CD8-positive, alpha-beta memory T cell (primary cell): ENCODE measurements at regions not wholly inside any gene's neighbourhood (a gene's known extent, or its start where the extent isn't known, plus 50 kb on each side); places are given as distances from the start of the nearest gene placed in this dataset.

Experiments
- CTCF ChIA-PET: fragments of 350-600 bp; sonication (Branson Sonifier 250); formaldehyde crosslinking; loops from one replicate; lab custom pipeline; 2021; ENCODE audit warnings: antibody characterized with exemption; lab: Charles Lee
- POLR2A ChIA-PET: fragments of 350-600 bp; sonication (Branson Sonifier 250); formaldehyde crosslinking; loops from one replicate; lab custom pipeline; 2021; ENCODE audit warnings: antibody characterized with exemption; lab: Charles Lee
- DNase-seq, 5 donors: peaks; one replicate each; pipeline versions ENCODE4 v3.0.0 to v3.0.0-alpha.2; 2020 to 2022; ENCODE audit warnings: mixed read lengths in 1 of 5
- H3K27ac ChIP-seq: one replicate; pipeline ENCODE4 v1.7.0; 2013; ENCODE audit warnings: low read depth, mild to moderate bottlenecking, low read length, moderate library complexity
- H3K27me3 ChIP-seq: 2 replicates; pipeline ENCODE4 v1.7.0; 2013; ENCODE audit warnings: low read length, mild to moderate bottlenecking; ENCODE audit not compliant: insufficient read depth, poor library complexity, severe bottlenecking
- H3K36me3 ChIP-seq: 2 replicates; pipeline ENCODE4 v1.7.0; 2013; ENCODE audit warnings: mild to moderate bottlenecking, low read length, moderate library complexity; ENCODE audit not compliant: insufficient read depth
- H3K4me1 ChIP-seq: 2 replicates; pipeline ENCODE4 v1.7.0; 2013; ENCODE audit warnings: mild to moderate bottlenecking, low read length, moderate library complexity; ENCODE audit not compliant: insufficient read depth
- H3K4me3 ChIP-seq: 2 replicates; pipeline ENCODE4 v1.7.0; 2013; ENCODE audit warnings: mild to moderate bottlenecking, low read length
- H3K9me3 ChIP-seq: 2 replicates; pipeline ENCODE4 v1.7.0; 2013; ENCODE audit warnings: mild to moderate bottlenecking, low read length
- H3K27ac Mint-ChIP-seq, 8 donors: one replicate each; pipeline ENCODE4 v1.8.0; 2020 to 2021; ENCODE audit warnings: mixed read lengths in 8 of 8, mild to moderate bottlenecking in 6 of 8, inconsistent platforms in 3 of 8, moderate library complexity in 3 of 8
- H3K27me3 Mint-ChIP-seq, 2 donors: one replicate each; pipeline ENCODE4 v1.8.0; 2020 to 2021; ENCODE audit warnings: mixed read lengths in 2 of 2, mild to moderate bottlenecking in 1 of 2, moderate library complexity in 1 of 2
- H3K36me3 Mint-ChIP-seq, 3 donors: one replicate each; pipeline ENCODE4 v1.8.0; 2020 to 2021; ENCODE audit warnings: mixed read lengths in 3 of 3, inconsistent platforms in 1 of 3, mild to moderate bottlenecking in 1 of 3
- H3K4me1 Mint-ChIP-seq, 3 donors: one replicate each; pipeline ENCODE4 v1.8.0; 2020 to 2021; ENCODE audit warnings: mixed read lengths in 3 of 3, inconsistent platforms in 1 of 3, mild to moderate bottlenecking in 1 of 3
- H3K4me3 Mint-ChIP-seq, 7 donors: one replicate each; pipeline ENCODE4 v1.8.0; 2020 to 2021; ENCODE audit warnings: mixed read lengths in 7 of 7, mild to moderate bottlenecking in 6 of 7, moderate library complexity in 4 of 7, inconsistent platforms in 2 of 7
- H3K9me3 Mint-ChIP-seq, 5 donors: one replicate each; pipeline ENCODE4 v1.8.0; 2020 to 2022; ENCODE audit warnings: mixed read lengths in 5 of 5, mild to moderate bottlenecking in 3 of 5, moderate library complexity in 2 of 5, inconsistent platforms in 1 of 5

- Mint-ChIP-seq H3K27me3 (no peaks in the 10 kb centered on the region), H3K9me3 (peaks cover 0 to 6% (median 0%) of the 10 kb centered on the region in 5 donors), H3K4me1 (no peaks in the 10 kb centered on the region), H3K27ac (no peak overlapping the region), H3K36me3 (no peaks in the 10 kb centered on the region), H3K4me3 (no peak overlapping the region)
- no peaks in the 10 kb centered on the region for H3K9me3 ChIP-seq
- H3K27ac ChIP-seq = no peak overlapping the region
- H3K36me3 ChIP-seq = no peaks in the 10 kb centered on the region
- H3K4me1 ChIP-seq = no peaks in the 10 kb centered on the region
- no peaks in the 10 kb centered on the region for H3K27me3 ChIP-seq
- CTCF ChIA-PET = no interaction called here
- H3K4me3 ChIP-seq = no peak overlapping the region
- no peak for DNase-seq
- POLR2A ChIA-PET = no interaction called here
Measured at GRCh38 chr10:131006458-131007256, 304.9 kb downstream of the TCERG1L start.

GRCh38 chr10:131009791-131010190 is 301.7 kb downstream of the TCERG1L start:
- H3K9me3 Mint-ChIP-seq = peaks cover 0 to 4% (median 0%) of the 10 kb centered on the region in 5 donors

GRCh38 chr10:131010965-131011575 is 300.5 kb downstream of the TCERG1L start:
- no peaks in the 10 kb centered on the region for H3K4me1 Mint-ChIP-seq
- no peak overlapping the region for H3K27ac ChIP-seq
- H3K9me3 ChIP-seq = no peaks in the 10 kb centered on the region
- H3K4me3 ChIP-seq = no peak overlapping the region
- no peaks in the 10 kb centered on the region for H3K36me3 Mint-ChIP-seq
- H3K27me3 ChIP-seq = no peaks in the 10 kb centered on the region
- no peak overlapping the region for H3K27ac Mint-ChIP-seq
- ChIA-PET POLR2A (no interaction called here), CTCF (no interaction called here)
- H3K36me3 ChIP-seq = no peaks in the 10 kb centered on the region
- peaks cover 0 to 4% (median 0%) of the 10 kb centered on the region in 5 donors for H3K9me3 Mint-ChIP-seq
- no peak for DNase-seq
- peaks cover 0 to 2% of the 10 kb centered on the region in 2 donors for H3K27me3 Mint-ChIP-seq
- no peak overlapping the region for H3K4me3 Mint-ChIP-seq
- no peaks in the 10 kb centered on the region for H3K4me1 ChIP-seq

More at GRCh38 chr10:131009791-131010190, 301.7 kb downstream of the TCERG1L start:
- H3K27me3 ChIP-seq = no peaks in the 10 kb centered on the region
- H3K4me1 ChIP-seq = no peaks in the 10 kb centered on the region
- no peak overlapping the region for H3K4me3 ChIP-seq
- H3K36me3 Mint-ChIP-seq = no peaks in the 10 kb centered on the region
- H3K4me1 Mint-ChIP-seq = no peaks in the 10 kb centered on the region
- ChIA-PET POLR2A (no interaction called here), CTCF (no interaction called here)
- H3K27ac Mint-ChIP-seq = no peak overlapping the region
- H3K4me3 Mint-ChIP-seq = no peak overlapping the region
- no peaks in the 10 kb centered on the region for H3K36me3 ChIP-seq
- peaks cover 0 to 2% of the 10 kb centered on the region in 2 donors for H3K27me3 Mint-ChIP-seq
- no peaks in the 10 kb centered on the region for H3K9me3 ChIP-seq
- no peak overlapping the region for H3K27ac ChIP-seq
- no peak for DNase-seq

- no peak overlapping the region for H3K4me3 Mint-ChIP-seq
- H3K9me3 ChIP-seq = no peaks in the 10 kb centered on the region
- H3K27me3 ChIP-seq = no peaks in the 10 kb centered on the region
- H3K27me3 Mint-ChIP-seq = peaks cover 0 to 2% of the 10 kb centered on the region in 2 donors
- no peaks in the 10 kb centered on the region for H3K36me3 ChIP-seq
- DNase-seq = no peak
- H3K27ac ChIP-seq = no peak overlapping the region
- H3K27ac Mint-ChIP-seq = no peak overlapping the region
- H3K4me1 ChIP-seq = no peaks in the 10 kb centered on the region
- ChIA-PET POLR2A (no interaction called here), CTCF (no interaction called here)
- H3K9me3 Mint-ChIP-seq = peaks cover 0 to 4% (median 0%) of the 10 kb centered on the region in 5 donors
- no peaks in the 10 kb centered on the region for H3K36me3 Mint-ChIP-seq
- no peaks in the 10 kb centered on the region for H3K4me1 Mint-ChIP-seq
- H3K4me3 ChIP-seq = no peak overlapping the region
Measured at GRCh38 chr10:131011936-131012640, 299.4 kb downstream of the TCERG1L start.

GRCh38 chr10:131012641-131012985 is 298.9 kb downstream of the TCERG1L start:
- CTCF ChIA-PET = no interaction called here
- no peaks in the 10 kb centered on the region for H3K4me1 Mint-ChIP-seq
- no peaks in the 10 kb centered on the region for H3K9me3 ChIP-seq
- POLR2A ChIA-PET = no interaction called here
- H3K9me3 Mint-ChIP-seq = peaks cover 0 to 4% (median 0%) of the 10 kb centered on the region in 5 donors
- DNase-seq = no peak
- H3K4me3 Mint-ChIP-seq = no peak overlapping the region
- no peak overlapping the region for H3K27ac ChIP-seq
- no peak overlapping the region for H3K27ac Mint-ChIP-seq
- H3K4me3 ChIP-seq = no peak overlapping the region
- H3K36me3 Mint-ChIP-seq = no peaks in the 10 kb centered on the region
- no peaks in the 10 kb centered on the region for H3K4me1 ChIP-seq
- H3K36me3 ChIP-seq = no peaks in the 10 kb centered on the region
- H3K27me3 Mint-ChIP-seq = peaks cover 0 to 2% of the 10 kb centered on the region in 2 donors
- H3K27me3 ChIP-seq = no peaks in the 10 kb centered on the region

- ChIA-PET CTCF (no interaction called here), POLR2A (no interaction called here)
Measured at GRCh38 chr10:131013281-131013912, 298.1 kb downstream of the TCERG1L start.

GRCh38 chr10:131014271-131014670 is 297.2 kb downstream of the TCERG1L start:
- Mint-ChIP-seq H3K9me3 (peaks cover 0 to 4% (median 0%) of the 10 kb centered on the region in 5 donors), H3K36me3 (no peaks in the 10 kb centered on the region)

More at GRCh38 chr10:131013281-131013912, 298.1 kb downstream of the TCERG1L start:
- Mint-ChIP-seq H3K9me3 (peaks cover 0 to 4% (median 0%) of the 10 kb centered on the region in 5 donors), H3K4me1 (no peaks in the 10 kb centered on the region), H3K27ac (no peak overlapping the region), H3K36me3 (no peaks in the 10 kb centered on the region), H3K27me3 (peaks cover 0 to 2% of the 10 kb centered on the region in 2 donors), H3K4me3 (no peak overlapping the region)
- H3K4me3 ChIP-seq = no peak overlapping the region
- H3K36me3 ChIP-seq = no peaks in the 10 kb centered on the region
- H3K9me3 ChIP-seq = no peaks in the 10 kb centered on the region
- H3K27me3 ChIP-seq = no peaks in the 10 kb centered on the region
- no peak for DNase-seq
- H3K4me1 ChIP-seq = no peaks in the 10 kb centered on the region
- no peak overlapping the region for H3K27ac ChIP-seq

More at GRCh38 chr10:131014271-131014670, 297.2 kb downstream of the TCERG1L start:
- ChIA-PET POLR2A (no interaction called here), CTCF (no interaction called here)
- peaks cover 0 to 2% of the 10 kb centered on the region in 2 donors for H3K27me3 Mint-ChIP-seq
- DNase-seq = no peak
- no peak overlapping the region for H3K4me3 Mint-ChIP-seq
- Histone ChIP-seq H3K4me3 (no peak overlapping the region), H3K27me3 (no peaks in the 10 kb centered on the region), H3K27ac (no peak overlapping the region), H3K9me3 (no peaks in the 10 kb centered on the region), H3K36me3 (no peaks in the 10 kb centered on the region), H3K4me1 (no peaks in the 10 kb centered on the region)
- H3K27ac Mint-ChIP-seq = no peak overlapping the region
- H3K4me1 Mint-ChIP-seq = no peaks in the 10 kb centered on the region
